Hepatocyte (in vitro differentiated cells): ENCODE measurements at regions not wholly inside any gene's neighbourhood (a gene's known extent, or its start where the extent isn't known, plus 50 kb on each side); places are given as distances from the start of the nearest gene placed in this dataset.

Experiments used
- DNase-seq: peaks from one replicate; pipeline ENCODE4 v3.0.0-alpha.2; 2016; ENCODE audit warnings: low spot score
- H2AFZ ChIP-seq: fragments of 200-600 bp; sonication (generic); 2 replicates; pipeline ENCODE4 v1.6.0; 2016; ENCODE audit warnings: antibody characterized with exemption, mild to moderate bottlenecking
- H3K27ac ChIP-seq: fragments of 200-600 bp; sonication (generic); 2 replicates; pipeline ENCODE4 v1.5.1; 2016; ENCODE audit warnings: mild to moderate bottlenecking
- H3K27me3 ChIP-seq: fragments of 200-600 bp; sonication (generic); 2 replicates; pipeline ENCODE4 v1.6.1; 2016
- H3K36me3 ChIP-seq: fragments of 200-600 bp; sonication (generic); replicated peaks from 2 replicates; pipeline ENCODE4 v1.5.1; 2016; ENCODE audit warnings: low read depth; ENCODE audit not compliant: insufficient read depth
- H3K4me1 ChIP-seq: fragments of 200-600 bp; sonication (generic); 2 replicates; pipeline ENCODE4 v1.5.1; 2016; ENCODE audit warnings: mild to moderate bottlenecking, moderate library complexity; ENCODE audit not compliant: insufficient read depth
- H3K4me2 ChIP-seq: fragments of 200-600 bp; sonication (generic); 2 replicates; pipeline ENCODE4 v1.6.0; 2016
- H3K4me3 ChIP-seq: fragments of 200-600 bp; sonication (generic); 2 replicates; pipeline ENCODE4 v1.5.1; 2016; ENCODE audit warnings: mild to moderate bottlenecking
- H3K79me2 ChIP-seq: fragments of 200-600 bp; sonication (generic); 2 replicates; pipeline ENCODE4 v1.6.0; 2017; ENCODE audit warnings: mild to moderate bottlenecking
- H3K9me2 ChIP-seq: fragments of 200-600 bp; sonication (generic); replicated peaks from 2 replicates; pipeline ENCODE4 v1.6.0; 2017; ENCODE audit warnings: mild to moderate bottlenecking; ENCODE audit not compliant: insufficient read depth
- H3K9me3 ChIP-seq: fragments of 200-600 bp; sonication (generic); 2 replicates; pipeline ENCODE4 v1.5.1; 2016; ENCODE audit warnings: low read depth, mild to moderate bottlenecking
- H4K20me1 ChIP-seq: fragments of 200-600 bp; sonication (generic); 2 replicates; pipeline ENCODE4 v1.6.0; 2016; ENCODE audit warnings: mild to moderate bottlenecking; ENCODE audit not compliant: insufficient read depth, poor library complexity, severe bottlenecking
- EZH2 ChIP-seq: fragments of 200-600 bp; sonication (generic); IDR thresholded peaks from 2 replicates; pipeline ENCODE4 v1.6.1; 2016; ENCODE audit warnings: antibody characterized with exemption, mild to moderate bottlenecking, borderline replicate concordance
- EZH2phosphoT487 ChIP-seq: fragments of 200-600 bp; sonication (generic); IDR thresholded peaks from one replicate; pipeline ENCODE4 v1.6.1; 2018; ENCODE audit warnings: antibody characterized with exemption, mild to moderate bottlenecking, low read depth, moderate library complexity; ENCODE audit not compliant: unreplicated experiment, severe bottlenecking
- WGBS: methylation state at CpG from one replicate; pipeline ENCODE4 v1.1.6; 2016; ENCODE audit warnings: low lambda C conversion rate; ENCODE audit errors: missing lambda C conversion rate; 5-methylcytosine and 5-hydroxymethylcytosine counted together
- TF ChIP-seq, protein P1 (sequence below): fragments of 200-600 bp; sonication (generic); IDR thresholded peaks from 2 replicates; pipeline ENCODE4 v1.5.1; 2016; ENCODE audit warnings: antibody characterized with exemption, mild to moderate bottlenecking; ENCODE audit not compliant: poor library complexity

DNA sequence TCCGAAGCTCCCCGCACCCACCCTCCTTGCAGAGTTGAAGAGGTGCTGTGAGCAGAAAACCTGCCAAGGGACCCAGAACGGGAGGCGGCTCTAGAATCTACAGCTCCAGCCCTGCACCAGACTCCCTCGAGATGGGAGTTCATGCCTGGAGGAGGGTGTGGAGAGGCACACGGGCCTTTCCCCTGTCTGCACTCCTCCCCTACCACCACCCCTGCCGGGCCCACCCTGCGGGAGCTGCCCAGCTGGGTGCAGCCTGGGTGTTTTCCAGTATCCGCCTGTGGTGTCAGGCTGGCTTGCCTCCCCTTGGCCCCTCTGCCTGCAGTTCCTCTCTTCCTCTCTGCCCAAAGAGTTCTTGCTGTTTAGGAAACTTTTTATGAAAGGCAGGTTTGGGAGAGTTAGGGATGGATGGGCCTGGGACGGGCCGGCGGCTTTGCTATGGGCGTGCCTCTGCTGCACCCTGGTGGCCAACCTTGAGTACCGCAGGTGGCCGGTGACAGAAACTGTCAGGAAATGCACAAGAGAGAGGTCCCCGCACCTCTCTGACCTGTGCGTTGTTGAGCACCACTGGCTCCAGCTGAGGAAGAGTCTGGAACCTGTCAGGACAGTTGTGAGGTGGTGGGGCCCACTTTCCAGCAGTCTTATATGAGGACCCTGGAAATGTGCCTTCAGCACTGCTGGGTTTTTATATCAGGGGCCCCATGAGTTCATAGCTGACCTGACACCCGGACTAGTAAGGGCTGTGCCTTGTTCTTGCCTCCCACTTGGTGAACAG, 354.1 kb downstream of the SEC14L1 start:
- no peak overlapping the region for H3K4me3 ChIP-seq
- no peaks in the 10 kb centered on the region for H3K79me2 ChIP-seq
- peak overlapping the region; percentile 50 for H3K27ac ChIP-seq
- 38% methylated on average over 18 of the region's 18 CpGs for WGBS
- H3K9me2 ChIP-seq = no peaks in the 10 kb centered on the region
- no peaks in the 10 kb centered on the region for H4K20me1 ChIP-seq
- no peak overlapping the region for H2AFZ ChIP-seq
- no peaks in the 10 kb centered on the region for H3K4me1 ChIP-seq
- no peak overlapping the region for H3K4me2 ChIP-seq
- H3K27me3 ChIP-seq = no peaks in the 10 kb centered on the region
- H3K36me3 ChIP-seq = no peaks in the 10 kb centered on the region
- no peaks in the 10 kb centered on the region for H3K9me3 ChIP-seq
- no peak for TF ChIP-seq EZH2
- TF ChIP-seq, protein P1, sequence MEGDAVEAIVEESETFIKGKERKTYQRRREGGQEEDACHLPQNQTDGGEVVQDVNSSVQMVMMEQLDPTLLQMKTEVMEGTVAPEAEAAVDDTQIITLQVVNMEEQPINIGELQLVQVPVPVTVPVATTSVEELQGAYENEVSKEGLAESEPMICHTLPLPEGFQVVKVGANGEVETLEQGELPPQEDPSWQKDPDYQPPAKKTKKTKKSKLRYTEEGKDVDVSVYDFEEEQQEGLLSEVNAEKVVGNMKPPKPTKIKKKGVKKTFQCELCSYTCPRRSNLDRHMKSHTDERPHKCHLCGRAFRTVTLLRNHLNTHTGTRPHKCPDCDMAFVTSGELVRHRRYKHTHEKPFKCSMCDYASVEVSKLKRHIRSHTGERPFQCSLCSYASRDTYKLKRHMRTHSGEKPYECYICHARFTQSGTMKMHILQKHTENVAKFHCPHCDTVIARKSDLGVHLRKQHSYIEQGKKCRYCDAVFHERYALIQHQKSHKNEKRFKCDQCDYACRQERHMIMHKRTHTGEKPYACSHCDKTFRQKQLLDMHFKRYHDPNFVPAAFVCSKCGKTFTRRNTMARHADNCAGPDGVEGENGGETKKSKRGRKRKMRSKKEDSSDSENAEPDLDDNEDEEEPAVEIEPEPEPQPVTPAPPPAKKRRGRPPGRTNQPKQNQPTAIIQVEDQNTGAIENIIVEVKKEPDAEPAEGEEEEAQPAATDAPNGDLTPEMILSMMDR = peak; percentile 88
- peak; percentile 89 for DNase-seq

DNA sequence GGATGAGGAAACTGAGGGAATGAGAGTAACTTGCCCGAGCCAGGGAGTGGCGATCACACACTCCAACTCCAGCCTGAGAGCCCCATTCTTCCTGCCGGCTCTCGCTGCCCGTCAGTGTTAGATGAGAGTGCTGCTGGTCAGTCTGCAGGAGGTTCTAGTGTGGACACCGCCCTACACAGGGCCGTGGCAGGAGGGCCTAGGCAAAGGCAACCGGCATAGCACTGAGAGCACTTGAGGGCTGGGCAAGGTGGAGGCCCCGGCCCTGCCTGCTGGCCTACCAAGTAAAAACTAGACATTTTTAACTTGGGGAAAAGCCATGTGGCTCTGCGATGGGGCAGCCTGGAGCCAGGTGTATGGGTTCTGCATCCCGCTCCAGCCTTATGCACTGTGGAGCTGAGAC, 354.8 kb downstream of the SEC14L1 start:
- H3K4me1 ChIP-seq = no peaks in the 10 kb centered on the region
- no peaks in the 10 kb centered on the region for H3K36me3 ChIP-seq
- no peaks in the 10 kb centered on the region for H3K9me3 ChIP-seq
- H3K27me3 ChIP-seq = no peaks in the 10 kb centered on the region
- no peak overlapping the region for H2AFZ ChIP-seq
- H3K27ac ChIP-seq = no peak overlapping the region
- H3K79me2 ChIP-seq = no peaks in the 10 kb centered on the region
- no peak for TF ChIP-seq EZH2phosphoT487
- TF ChIP-seq EZH2 = no peak
- TF ChIP-seq, protein P1 = no peak
- no peak overlapping the region for H3K4me3 ChIP-seq
- no peak overlapping the region for H3K4me2 ChIP-seq
- peak; percentile 2 for DNase-seq
- H3K9me2 ChIP-seq = no peaks in the 10 kb centered on the region
- no peaks in the 10 kb centered on the region for H4K20me1 ChIP-seq
- WGBS = 93% methylated on average over 11 of the region's 11 CpGs

DNA sequence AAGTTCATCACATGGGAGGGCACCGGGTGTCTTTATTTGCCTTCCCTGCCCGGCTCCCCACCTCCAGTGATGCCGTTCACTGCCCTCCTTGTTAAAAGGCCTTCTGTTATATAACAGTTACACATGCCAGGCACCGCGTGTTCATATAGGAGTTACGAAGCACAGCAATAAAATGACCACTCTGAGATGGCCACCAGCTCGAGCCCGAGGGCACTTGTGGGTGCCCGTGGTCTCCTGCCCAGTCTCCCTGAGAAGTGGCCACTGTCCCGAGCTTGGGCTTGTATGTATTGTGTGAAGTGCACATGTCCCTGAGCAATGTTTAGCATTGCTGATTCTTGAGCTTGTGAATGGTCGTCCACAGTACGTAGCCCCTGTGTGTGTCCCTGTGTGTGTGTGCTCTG, 355.6 kb downstream of the SEC14L1 start:
- Histone ChIP-seq H3K27me3 (no peaks in the 10 kb centered on the region), H3K36me3 (no peaks in the 10 kb centered on the region), H3K9me2 (no peaks in the 10 kb centered on the region), H4K20me1 (no peaks in the 10 kb centered on the region), H3K9me3 (no peaks in the 10 kb centered on the region), H3K4me3 (no peak overlapping the region), H3K27ac (no peak overlapping the region), H2AFZ (no peak overlapping the region), H3K4me2 (no peak overlapping the region), H3K4me1 (no peaks in the 10 kb centered on the region), H3K79me2 (no peaks in the 10 kb centered on the region)
- 91% methylated on average over 12 of the region's 12 CpGs for WGBS
- DNase-seq = no peak
- TF ChIP-seq, protein P1 = no peak
- TF ChIP-seq EZH2phosphoT487 (no peak), EZH2 (no peak)
